ENCODE measurements at regions not wholly inside any gene's neighbourhood (a gene's known extent, or its start where the extent isn't known, plus 50 kb on each side); places are given as distances from the start of the nearest gene placed in this dataset.

- Histone ChIP-seq H3K27ac (ENCODE audit: low read depth, low read length) (no peak overlapping the region), H3K9me3 (ENCODE audit: control insufficient read depth, insufficient read depth, low read length) (no peaks in the 10 kb centered on the region)
- DNase-seq (ENCODE audit: low read depth in 4 of 6, low spot score in 6 of 6), result no peak
Measured at GRCh38 chr6:138018297-138018696, 88.9 kb downstream of the PERP start.

GRCh38 chr6:138025528-138025978 lies 81.7 kb downstream of the PERP start:
- 100% methylated on average over 1 of the region's 2 CpGs for WGBS (ENCODE audit: insufficient coverage)
- H3K4me3 ChIP-seq (ENCODE audit: low read depth, low read length), result no peak overlapping the region
- no peaks in the 10 kb centered on the region for H3K4me1 ChIP-seq (ENCODE audit: control insufficient read depth, insufficient read depth, low read length)
- no peaks in the 10 kb centered on the region for H3K36me3 ChIP-seq (ENCODE audit: control insufficient read depth, insufficient read depth, low read length)
- DNase-seq (ENCODE audit: low read depth in 4 of 6, low spot score in 6 of 6), result no peak
- no peaks in the 10 kb centered on the region for H3K27me3 ChIP-seq (ENCODE audit: control insufficient read depth, insufficient read depth, low read length)
- no peak overlapping the region for H3K27ac ChIP-seq (ENCODE audit: low read depth, low read length)
- H3K9me3 ChIP-seq (ENCODE audit: control insufficient read depth, insufficient read depth, low read length), result no peaks in the 10 kb centered on the region

More at GRCh38 chr6:138018297-138018696, 88.9 kb downstream of the PERP start:
- H3K4me1 ChIP-seq (ENCODE audit: control insufficient read depth, insufficient read depth, low read length), result no peaks in the 10 kb centered on the region
- H3K27me3 ChIP-seq (ENCODE audit: control insufficient read depth, insufficient read depth, low read length), result no peaks in the 10 kb centered on the region
- no peaks in the 10 kb centered on the region for H3K36me3 ChIP-seq (ENCODE audit: control insufficient read depth, insufficient read depth, low read length)
- H3K4me3 ChIP-seq (ENCODE audit: low read depth, low read length), result no peak overlapping the region

GRCh38 chr6:138026342-138026741 lies 80.9 kb downstream of the PERP start:
- Histone ChIP-seq H3K4me3 (ENCODE audit: low read depth, low read length) (no peak overlapping the region), H3K27me3 (ENCODE audit: control insufficient read depth, insufficient read depth, low read length) (no peaks in the 10 kb centered on the region), H3K4me1 (ENCODE audit: control insufficient read depth, insufficient read depth, low read length) (no peaks in the 10 kb centered on the region), H3K36me3 (ENCODE audit: control insufficient read depth, insufficient read depth, low read length) (no peaks in the 10 kb centered on the region), H3K9me3 (ENCODE audit: control insufficient read depth, insufficient read depth, low read length) (no peaks in the 10 kb centered on the region), H3K27ac (ENCODE audit: low read depth, low read length) (no peak overlapping the region)
- WGBS (ENCODE audit: insufficient coverage), result 90% methylated on average over 2 of the region's 3 CpGs
- DNase-seq (ENCODE audit: low read depth in 4 of 6, low spot score in 6 of 6), result no peak

- no peak overlapping the region for H3K27ac ChIP-seq (ENCODE audit: low read depth, low read length)
- no peaks in the 10 kb centered on the region for H3K36me3 ChIP-seq (ENCODE audit: control insufficient read depth, insufficient read depth, low read length)
- WGBS (ENCODE audit: insufficient coverage), result 96% methylated on average over 6 of the region's 6 CpGs
- H3K4me3 ChIP-seq (ENCODE audit: low read depth, low read length), result no peak overlapping the region
- H3K27me3 ChIP-seq (ENCODE audit: control insufficient read depth, insufficient read depth, low read length), result no peaks in the 10 kb centered on the region
- no peaks in the 10 kb centered on the region for H3K9me3 ChIP-seq (ENCODE audit: control insufficient read depth, insufficient read depth, low read length)
- no peak for DNase-seq (ENCODE audit: low read depth in 4 of 6, low spot score in 6 of 6)
- no peaks in the 10 kb centered on the region for H3K4me1 ChIP-seq (ENCODE audit: control insufficient read depth, insufficient read depth, low read length)
Measured at GRCh38 chr6:138028893-138029292, 78.3 kb downstream of the PERP start.

DNA sequence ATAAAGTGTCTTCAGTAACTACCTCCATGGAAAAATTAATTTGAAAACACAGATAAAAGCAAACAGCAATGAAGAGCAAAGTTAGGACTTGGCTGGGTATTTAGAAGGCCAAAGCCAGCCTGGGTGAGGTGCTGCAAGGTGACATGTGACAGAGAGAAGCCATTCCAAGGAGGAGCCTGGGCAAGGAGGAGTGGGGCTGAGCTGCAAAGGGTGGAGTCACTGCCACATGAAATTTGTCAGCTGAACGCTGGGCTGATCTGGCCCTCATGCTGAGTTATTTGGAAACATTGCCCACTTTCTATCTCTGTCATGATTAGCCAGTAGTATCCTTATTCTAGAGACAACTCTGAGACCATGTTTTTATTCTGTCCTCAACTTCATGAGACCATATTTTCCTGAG lies 76.3 kb downstream of the PERP start:
- Histone ChIP-seq H3K27me3 (ENCODE audit: control insufficient read depth, insufficient read depth, low read length) (no peaks in the 10 kb centered on the region), H3K4me1 (ENCODE audit: control insufficient read depth, insufficient read depth, low read length) (no peaks in the 10 kb centered on the region), H3K9me3 (ENCODE audit: control insufficient read depth, insufficient read depth, low read length) (no peaks in the 10 kb centered on the region), H3K4me3 (ENCODE audit: low read depth, low read length) (no peak overlapping the region), H3K27ac (ENCODE audit: low read depth, low read length) (no peak overlapping the region), H3K36me3 (ENCODE audit: control insufficient read depth, insufficient read depth, low read length) (no peaks in the 10 kb centered on the region)
- DNase-seq (ENCODE audit: low read depth in 4 of 6, low spot score in 6 of 6), result no peak
- WGBS (ENCODE audit: insufficient coverage), result 80% methylated on average over 1 of the region's 1 CpG

DNA sequence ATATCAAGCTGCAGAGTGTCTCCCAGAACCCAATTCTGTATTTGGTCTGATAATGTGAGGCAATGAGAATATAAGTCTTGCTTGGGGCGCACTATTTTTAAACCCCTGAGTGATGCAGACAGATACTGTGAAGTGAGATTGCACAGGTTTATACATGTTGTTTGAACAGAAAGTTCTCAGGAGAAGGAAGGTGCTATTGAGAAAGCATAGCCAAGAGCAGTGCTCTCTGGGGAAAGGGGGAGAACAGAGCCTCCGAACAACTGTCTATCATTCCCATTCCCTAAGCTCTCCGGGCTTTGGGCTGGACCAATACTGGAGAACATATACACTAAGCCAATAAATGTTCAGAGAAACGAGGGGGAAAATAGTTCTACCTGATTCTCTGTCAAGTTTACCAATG lies 75.8 kb downstream of the PERP start:
- Histone ChIP-seq H3K4me3 (ENCODE audit: low read depth, low read length) (no peak overlapping the region), H3K9me3 (ENCODE audit: control insufficient read depth, insufficient read depth, low read length) (no peaks in the 10 kb centered on the region), H3K27ac (ENCODE audit: low read depth, low read length) (no peak overlapping the region), H3K4me1 (ENCODE audit: control insufficient read depth, insufficient read depth, low read length) (no peaks in the 10 kb centered on the region), H3K36me3 (ENCODE audit: control insufficient read depth, insufficient read depth, low read length) (no peaks in the 10 kb centered on the region), H3K27me3 (ENCODE audit: control insufficient read depth, insufficient read depth, low read length) (no peaks in the 10 kb centered on the region)
- WGBS (ENCODE audit: insufficient coverage), result 100% methylated on average over 1 of the region's 4 CpGs
- no peak for DNase-seq (ENCODE audit: low read depth in 4 of 6, low spot score in 6 of 6)

GRCh38 chr6:138031850-138032249 lies 75.4 kb downstream of the PERP start:
- Histone ChIP-seq H3K4me1 (ENCODE audit: control insufficient read depth, insufficient read depth, low read length) (no peaks in the 10 kb centered on the region), H3K27me3 (ENCODE audit: control insufficient read depth, insufficient read depth, low read length) (no peaks in the 10 kb centered on the region), H3K4me3 (ENCODE audit: low read depth, low read length) (no peak overlapping the region), H3K27ac (ENCODE audit: low read depth, low read length) (no peak overlapping the region), H3K36me3 (ENCODE audit: control insufficient read depth, insufficient read depth, low read length) (no peaks in the 10 kb centered on the region), H3K9me3 (ENCODE audit: control insufficient read depth, insufficient read depth, low read length) (no peaks in the 10 kb centered on the region)
- no peak for DNase-seq (ENCODE audit: low read depth in 4 of 6, low spot score in 6 of 6)
- WGBS (ENCODE audit: insufficient coverage), result no CpG with 5 or more reads among the region's 3 CpGs

- H3K27me3 ChIP-seq (ENCODE audit: control insufficient read depth, insufficient read depth, low read length), result no peaks in the 10 kb centered on the region
- H3K9me3 ChIP-seq (ENCODE audit: control insufficient read depth, insufficient read depth, low read length), result no peaks in the 10 kb centered on the region
- WGBS (ENCODE audit: insufficient coverage), result 100% methylated on average over 1 of the region's 3 CpGs
- no peaks in the 10 kb centered on the region for H3K4me1 ChIP-seq (ENCODE audit: control insufficient read depth, insufficient read depth, low read length)
- H3K27ac ChIP-seq (ENCODE audit: low read depth, low read length), result no peak overlapping the region
- no peaks in the 10 kb centered on the region for H3K36me3 ChIP-seq (ENCODE audit: control insufficient read depth, insufficient read depth, low read length)
- H3K4me3 ChIP-seq (ENCODE audit: low read depth, low read length), result no peak overlapping the region
- DNase-seq (ENCODE audit: low read depth in 4 of 6, low spot score in 6 of 6), result no peak
Measured at GRCh38 chr6:138032571-138032970, 74.6 kb downstream of the PERP start.

DNA sequence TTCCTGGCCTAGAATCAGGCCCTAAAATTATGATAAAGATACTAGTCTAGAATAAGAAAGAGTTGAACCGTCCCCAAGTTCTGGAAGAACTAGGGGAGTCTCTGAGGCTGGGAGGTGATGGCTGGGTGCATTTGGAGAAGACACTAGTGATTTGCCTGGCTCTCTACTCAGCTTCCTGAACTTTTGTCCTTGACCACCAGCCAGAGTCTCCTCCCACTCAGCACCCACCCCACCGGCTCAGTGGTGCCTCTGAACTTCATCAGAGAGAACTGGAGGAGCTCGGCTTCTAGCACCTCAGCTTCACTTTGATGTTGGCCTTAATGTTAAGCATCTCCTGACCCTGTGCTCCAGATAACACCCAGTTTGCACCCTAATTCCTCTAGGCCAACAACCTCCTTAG lies 73.0 kb downstream of the PERP start:
- Histone ChIP-seq H3K27me3 (ENCODE audit: control insufficient read depth, insufficient read depth, low read length) (no peaks in the 10 kb centered on the region), H3K36me3 (ENCODE audit: control insufficient read depth, insufficient read depth, low read length) (no peaks in the 10 kb centered on the region), H3K27ac (ENCODE audit: low read depth, low read length) (no peak overlapping the region), H3K4me3 (ENCODE audit: low read depth, low read length) (no peak overlapping the region), H3K4me1 (ENCODE audit: control insufficient read depth, insufficient read depth, low read length) (no peaks in the 10 kb centered on the region), H3K9me3 (ENCODE audit: control insufficient read depth, insufficient read depth, low read length) (no peaks in the 10 kb centered on the region)
- DNase-seq (ENCODE audit: low read depth in 4 of 6, low spot score in 6 of 6), result no peak
- 81% methylated on average over 2 of the region's 3 CpGs for WGBS (ENCODE audit: insufficient coverage)

DNA sequence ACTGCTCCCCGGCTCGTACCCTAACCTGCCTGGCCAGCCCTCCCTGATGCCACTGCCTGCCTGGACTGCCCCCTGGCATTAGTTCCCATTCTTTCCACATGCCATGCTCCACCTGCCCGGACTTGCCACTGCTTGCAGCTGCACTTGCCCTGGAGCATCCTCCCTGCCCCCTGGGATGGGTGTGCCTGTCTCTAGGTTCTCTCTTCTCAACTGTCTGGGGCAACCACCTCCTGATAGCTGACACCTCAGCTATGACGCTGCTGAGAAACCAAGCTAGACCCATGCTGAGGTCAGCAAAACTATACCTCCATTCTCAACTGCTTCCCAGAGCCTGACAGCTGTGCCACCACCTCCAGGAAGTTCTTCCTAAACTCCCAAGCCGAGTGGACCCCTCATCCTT lies 72.1 kb downstream of the PERP start:
- H3K27me3 ChIP-seq (ENCODE audit: control insufficient read depth, insufficient read depth, low read length), result no peaks in the 10 kb centered on the region
- H3K27ac ChIP-seq (ENCODE audit: low read depth, low read length), result no peak overlapping the region
- H3K4me1 ChIP-seq (ENCODE audit: control insufficient read depth, insufficient read depth, low read length), result no peaks in the 10 kb centered on the region
- DNase-seq (ENCODE audit: low read depth in 4 of 6, low spot score in 6 of 6), result no peak
- WGBS (ENCODE audit: insufficient coverage), result 98% methylated on average over 5 of the region's 5 CpGs
- no peaks in the 10 kb centered on the region for H3K9me3 ChIP-seq (ENCODE audit: control insufficient read depth, insufficient read depth, low read length)
- H3K4me3 ChIP-seq (ENCODE audit: low read depth, low read length), result no peak overlapping the region
- no peaks in the 10 kb centered on the region for H3K36me3 ChIP-seq (ENCODE audit: control insufficient read depth, insufficient read depth, low read length)

Measured in spinal cord (tissue), 9 donors.